GM21367 (cell line): ENCODE measurements at regions not wholly inside any gene's neighbourhood (a gene's known extent, or its start where the extent isn't known, plus 50 kb on each side); places are given as distances from the start of the nearest gene placed in this dataset.
A peak's percentile ranks its signal among the peaks of the same experiment; 100 is the strongest.
"Not testable (repeated sequence)": the region's sequence is repeated elsewhere in the genome, so short reads cannot be mapped to it uniquely, and the experiment has no call there.

Source experiments
- ATAC-seq: cut with Tn5 transposase; IDR thresholded peaks from one replicate; pipeline ENCODE4 v1.9.1; 2021; ENCODE audit not compliant: unreplicated experiment

DNA sequence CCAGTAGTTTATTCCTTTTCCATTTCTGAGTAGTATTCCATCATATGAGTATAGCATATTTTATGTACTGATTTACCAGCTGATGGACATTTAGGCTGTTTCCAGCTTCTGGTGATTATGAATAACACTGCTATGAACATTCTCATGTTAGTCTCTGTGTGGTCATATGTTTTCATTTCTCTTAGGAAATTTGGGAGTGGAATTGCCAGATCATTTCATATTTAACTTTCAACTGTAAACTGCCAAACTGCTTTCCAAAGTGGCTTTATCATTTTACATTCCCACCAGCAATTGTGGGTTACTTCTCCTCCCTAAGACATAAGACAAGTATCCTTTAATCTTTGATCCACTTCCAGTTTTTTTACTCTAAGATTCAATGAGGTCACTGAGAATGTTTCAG, 85.7 kb upstream of the RALGPS2 start:
- no peak for ATAC-seq

- ATAC-seq, result no peak
Observed at GRCh38 chr1:178642282-178642681, 82.8 kb upstream of the RALGPS2 start.

DNA sequence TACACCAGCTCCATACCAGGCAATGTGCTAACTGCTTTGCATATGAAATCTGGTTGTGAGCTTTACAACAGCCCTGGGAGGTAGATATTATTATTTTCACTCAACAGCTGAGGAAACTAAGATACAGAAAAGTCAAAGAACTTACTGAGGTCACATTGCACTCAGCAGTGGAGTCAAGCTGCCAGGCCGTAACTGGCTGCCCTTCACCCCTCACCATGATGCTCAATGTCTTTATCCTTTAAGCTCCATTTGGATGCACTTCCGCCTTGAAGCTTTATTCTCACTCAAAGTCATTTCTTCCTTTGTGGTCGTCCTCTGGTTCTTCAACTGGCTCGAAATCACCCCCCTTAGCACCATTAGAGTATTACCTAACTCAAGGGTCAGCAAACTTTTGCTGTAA, 81.7 kb upstream of the RALGPS2 start:
- ATAC-seq, result no peak

DNA sequence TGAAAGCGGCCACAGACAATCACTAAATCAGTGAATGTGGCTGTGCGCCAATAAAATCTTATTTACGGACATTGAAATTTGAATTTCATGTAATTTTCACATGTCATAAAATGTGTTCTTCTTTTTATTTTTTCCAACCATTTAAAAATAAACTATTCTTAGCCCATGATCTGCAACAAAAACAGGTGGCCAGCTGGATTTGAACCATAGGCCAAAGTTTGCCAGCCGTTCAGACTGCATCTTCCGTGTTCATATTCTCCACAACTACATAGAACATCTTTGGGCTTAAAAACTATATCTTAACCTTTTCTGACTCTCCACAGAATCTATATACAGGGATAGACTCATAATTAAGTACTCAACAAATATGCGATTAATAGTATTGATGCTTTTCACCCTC, 81.2 kb upstream of the RALGPS2 start:
- no peak for ATAC-seq

GRCh38 chr1:178644308-178645120, 80.5 kb upstream of the RALGPS2 start:
- ATAC-seq, result no peak

GRCh38 chr1:178645157-178645807, 79.8 kb upstream of the RALGPS2 start:
- ATAC-seq, result no peak

- no peak for ATAC-seq
Observed at GRCh38 chr1:178645808-178646200, 79.2 kb upstream of the RALGPS2 start.

GRCh38 chr1:178646821-178647220, 78.2 kb upstream of the RALGPS2 start:
- no peak for ATAC-seq

DNA sequence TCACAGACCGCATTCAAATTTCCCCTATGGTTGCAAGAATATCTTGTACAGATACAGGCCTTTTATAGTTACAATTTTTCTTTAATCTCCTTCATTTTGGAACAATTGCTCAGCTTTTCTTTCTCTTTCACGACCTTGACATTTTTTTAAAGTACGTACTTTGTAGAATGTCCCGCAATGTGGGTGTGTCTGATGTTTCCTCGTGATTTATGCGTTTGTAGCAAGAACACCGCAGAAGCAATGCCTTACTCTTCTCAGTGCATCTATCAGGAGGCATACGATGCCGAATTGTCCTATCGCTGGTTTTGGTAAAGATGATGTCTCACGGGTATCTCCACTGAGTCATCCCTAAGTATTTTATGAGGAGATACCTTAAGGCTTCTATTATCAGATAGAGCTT, 76.9 kb upstream of the RALGPS2 start:
- ATAC-seq, result no peak

- no peak for ATAC-seq
Observed at GRCh38 chr1:178649582-178650350, 75.3 kb upstream of the RALGPS2 start.

GRCh38 chr1:178650934-178651511, 74.0 kb upstream of the RALGPS2 start:
- no peak for ATAC-seq

- ATAC-seq, result no peak
Observed at GRCh38 chr1:178651742-178652141, 73.3 kb upstream of the RALGPS2 start.

DNA sequence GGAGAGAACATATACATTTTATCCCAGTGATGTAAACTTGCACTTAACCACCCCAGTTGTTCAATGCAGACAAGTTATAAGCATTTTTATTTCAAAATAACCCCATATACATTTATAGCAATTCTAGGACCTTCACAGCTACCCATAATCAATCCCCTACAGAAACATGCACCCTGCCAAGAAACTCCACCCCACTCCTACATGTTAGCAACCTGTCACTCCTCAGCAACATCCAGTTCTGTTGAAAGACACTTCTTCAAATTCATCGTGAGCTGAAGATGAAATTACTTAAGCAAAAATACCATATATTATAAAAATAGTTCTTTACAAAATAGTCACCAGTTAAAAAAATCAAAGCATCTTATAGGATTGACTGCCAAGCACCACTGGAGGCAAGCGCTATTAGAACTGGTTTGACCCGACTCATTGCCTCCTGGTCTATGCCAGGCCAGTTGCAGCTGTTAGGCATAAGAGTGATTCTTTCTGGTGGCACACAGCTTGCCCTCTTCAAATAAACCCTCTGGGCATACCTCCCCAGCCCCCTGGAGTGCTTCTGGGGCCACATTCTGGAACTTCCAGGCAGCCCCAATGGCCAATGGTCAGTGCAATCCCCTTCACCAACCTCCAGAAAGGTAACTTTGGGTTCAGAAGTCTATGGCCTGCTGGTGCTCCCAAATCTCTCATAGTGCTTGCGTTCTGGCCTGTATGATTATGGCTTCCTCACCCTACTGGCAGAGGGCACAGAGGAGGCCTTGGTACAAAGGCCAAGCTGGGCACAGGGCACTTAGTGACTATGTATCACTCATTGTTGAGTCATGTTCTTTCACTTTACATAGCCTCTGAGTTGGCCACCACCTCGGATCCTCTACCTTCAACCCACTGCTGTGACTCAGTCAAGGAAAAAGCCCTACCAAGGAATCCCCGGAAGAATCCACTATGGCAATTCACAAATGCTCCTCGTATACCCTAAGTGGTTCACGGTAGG, 72.2 kb upstream of the RALGPS2 start:
- no peak for ATAC-seq

- ATAC-seq, result peak; percentile 58
Observed at GRCh38 chr1:178659789-178660208, 65.2 kb upstream of the RALGPS2 start.

DNA sequence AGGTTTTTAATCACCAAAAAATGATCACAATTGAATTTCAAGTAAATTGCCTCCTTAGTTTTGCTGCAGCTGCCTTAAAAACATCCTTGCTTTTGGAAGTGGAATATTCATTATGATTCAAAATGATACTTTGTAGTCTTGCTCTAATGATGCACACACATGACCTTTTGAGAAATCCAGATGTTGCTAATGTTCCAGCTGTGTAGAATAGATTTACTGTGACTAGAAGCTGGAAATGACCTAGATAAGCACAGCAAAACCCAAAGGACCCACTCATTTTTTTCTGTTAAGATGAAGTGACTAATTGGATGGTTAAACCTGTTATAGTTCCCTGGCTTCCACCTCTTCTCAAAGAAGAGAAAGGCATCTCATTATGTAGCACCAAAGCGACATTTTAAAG, 64.6 kb upstream of the RALGPS2 start:
- no peak for ATAC-seq

GRCh38 chr1:178664278-178664677, 60.8 kb upstream of the RALGPS2 start:
- peak; percentile 78 for ATAC-seq

DNA sequence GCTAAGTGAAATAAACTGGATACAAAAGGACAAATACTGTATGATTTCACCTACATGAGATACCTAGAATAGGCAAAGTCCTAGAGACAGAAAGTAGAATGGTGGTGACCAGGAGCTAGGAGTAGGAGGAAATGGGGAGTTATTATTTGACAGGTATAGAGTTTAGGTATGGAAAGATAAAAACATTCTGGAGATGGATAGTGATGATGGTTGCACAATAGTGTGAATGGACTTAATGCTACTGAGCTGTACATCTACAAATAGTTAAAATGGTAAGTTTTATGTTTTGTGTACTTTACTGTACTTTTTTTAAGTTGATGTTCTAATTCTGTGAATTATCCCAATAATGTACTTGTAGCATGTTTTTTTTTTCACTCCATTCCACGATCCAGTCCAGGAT, 59.5 kb upstream of the RALGPS2 start:
- no peak for ATAC-seq

- not testable (repeated sequence) for ATAC-seq
Observed at GRCh38 chr1:178666891-178667290, 58.2 kb upstream of the RALGPS2 start.

- no peak for ATAC-seq
Observed at GRCh38 chr1:178672434-178672833, 52.6 kb upstream of the RALGPS2 start.

DNA sequence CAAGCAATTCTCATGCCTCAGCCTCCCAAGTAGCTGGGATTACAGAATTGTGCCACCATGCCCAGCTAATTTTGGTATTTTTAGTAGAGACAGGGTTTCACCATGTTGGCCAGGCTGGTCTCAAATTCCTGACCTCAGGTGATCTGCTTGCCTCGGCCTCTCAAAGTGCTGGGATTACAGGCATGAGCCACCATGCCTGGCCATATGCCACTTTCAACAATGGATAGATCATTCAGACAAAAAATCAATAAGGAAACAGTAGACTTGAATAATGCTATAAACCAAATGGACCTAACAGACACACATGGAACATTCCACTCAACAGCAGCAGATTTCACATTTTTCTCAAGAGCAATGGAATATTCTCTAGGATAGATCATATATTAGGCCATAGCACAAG, 50.5 kb upstream of the RALGPS2 start:
- not testable (repeated sequence) for ATAC-seq
